HG03045 (cell line): ENCODE measurements at regions not wholly inside any gene's neighbourhood (a gene's known extent, or its start where the extent isn't known, plus 50 kb on each side); places are given as distances from the start of the nearest gene placed in this dataset.
A peak's percentile ranks its signal among the peaks of the same experiment; 100 is the strongest.

ENCODE experiments used
- ATAC-seq: cut with Tn5 transposase; IDR thresholded peaks from one replicate; pipeline ENCODE4 v1.9.1; 2021; ENCODE audit warnings: mild to moderate bottlenecking, moderate library complexity; ENCODE audit not compliant: unreplicated experiment

- no peak for ATAC-seq
Observed at GRCh38 chr5:97542469-97542868, 359.4 kb upstream of the RIOK2 start.

- no peak for ATAC-seq
Observed at GRCh38 chr5:97543166-97543565, 360.1 kb upstream of the RIOK2 start.

- ATAC-seq: no peak
Observed at GRCh38 chr5:97544240-97544639, 361.2 kb upstream of the RIOK2 start.

- ATAC-seq: no peak
Observed at GRCh38 chr5:97544678-97545077, 361.6 kb upstream of the RIOK2 start.

- ATAC-seq: no peak
Observed at GRCh38 chr5:97545446-97545845, 362.4 kb upstream of the RIOK2 start.

DNA sequence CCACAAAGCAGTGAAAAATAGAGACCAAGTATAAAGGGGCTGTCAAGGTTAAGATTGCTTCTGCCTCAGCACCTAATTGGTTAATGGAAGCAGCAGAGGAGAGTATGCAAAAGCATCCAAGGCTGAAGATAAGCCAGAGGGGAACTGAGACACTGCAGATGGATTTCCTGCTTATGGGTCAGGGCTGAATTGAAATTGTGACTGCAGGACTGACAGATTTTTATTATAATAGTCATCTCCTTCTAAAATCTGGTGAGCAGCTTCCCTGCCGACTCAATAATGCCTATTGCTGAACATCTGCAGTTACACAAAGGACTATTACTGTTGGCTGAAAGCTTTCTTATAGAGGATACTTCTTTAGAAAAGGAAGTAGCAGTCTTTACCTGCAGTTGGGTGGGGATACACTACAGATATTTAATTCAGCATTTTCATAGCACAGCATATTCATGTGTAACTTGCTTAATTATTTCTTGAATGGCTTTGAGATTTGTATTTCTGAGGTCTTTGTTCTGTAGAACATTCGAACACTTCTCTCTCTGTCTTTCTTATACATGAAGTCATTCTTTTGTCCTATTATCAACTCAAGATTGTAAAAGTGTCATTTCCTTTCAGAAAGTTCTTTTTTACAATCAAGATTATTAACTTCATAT, 363.0 kb upstream of the RIOK2 start:
- ATAC-seq: no peak

DNA sequence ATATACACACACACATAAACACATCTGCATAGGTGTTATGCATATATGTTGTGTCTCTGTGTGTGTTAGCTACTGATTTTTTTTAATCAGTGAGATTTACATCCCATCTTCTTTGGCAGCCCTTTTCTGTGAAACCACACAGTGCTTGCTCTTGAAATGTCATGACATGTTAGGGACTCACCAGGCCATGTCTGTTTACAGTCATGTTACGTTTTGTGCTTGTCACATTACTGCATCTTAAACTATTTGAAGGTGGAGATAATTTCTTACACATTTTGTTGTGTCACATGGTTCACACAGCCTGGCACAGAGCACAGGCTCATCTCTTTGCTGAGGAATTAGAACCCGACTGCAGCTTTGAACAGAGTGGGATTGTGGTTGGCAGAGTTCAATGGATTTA, 364.4 kb upstream of the RIOK2 start:
- no peak for ATAC-seq

GRCh38 chr5:97547999-97548738, 365.1 kb upstream of the RIOK2 start:
- ATAC-seq: peak; percentile 61

- ATAC-seq: no peak
Observed at GRCh38 chr5:97548739-97549080, 365.7 kb upstream of the RIOK2 start.

- no peak for ATAC-seq
Observed at GRCh38 chr5:97549496-97549895, 366.4 kb upstream of the RIOK2 start.

DNA sequence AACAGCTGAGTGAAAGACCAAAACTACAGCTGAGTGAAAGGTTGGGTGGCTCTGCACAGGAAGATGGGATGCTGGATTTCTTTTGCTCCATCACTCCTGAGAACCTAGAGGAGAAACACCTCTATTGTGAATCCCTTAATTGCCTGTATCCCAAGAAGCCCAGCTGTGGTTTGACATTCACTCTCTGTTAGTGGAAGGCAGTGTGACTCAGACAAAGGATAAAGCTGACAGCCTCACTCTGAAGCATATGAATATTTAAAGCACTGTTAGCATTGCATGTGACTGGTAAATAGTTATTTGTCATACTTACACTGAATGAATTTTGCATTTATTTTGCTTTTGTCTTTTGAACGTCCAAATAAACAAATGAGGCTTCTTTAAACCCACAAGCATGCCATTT, 367.1 kb upstream of the RIOK2 start:
- ATAC-seq: no peak

GRCh38 chr5:97550818-97551217, 367.8 kb upstream of the RIOK2 start:
- ATAC-seq: no peak

- ATAC-seq: no peak
Observed at GRCh38 chr5:97553604-97554452, 370.8 kb upstream of the RIOK2 start.

- ATAC-seq: no peak
Observed at GRCh38 chr5:97554977-97555643, 372.1 kb upstream of the RIOK2 start.

DNA sequence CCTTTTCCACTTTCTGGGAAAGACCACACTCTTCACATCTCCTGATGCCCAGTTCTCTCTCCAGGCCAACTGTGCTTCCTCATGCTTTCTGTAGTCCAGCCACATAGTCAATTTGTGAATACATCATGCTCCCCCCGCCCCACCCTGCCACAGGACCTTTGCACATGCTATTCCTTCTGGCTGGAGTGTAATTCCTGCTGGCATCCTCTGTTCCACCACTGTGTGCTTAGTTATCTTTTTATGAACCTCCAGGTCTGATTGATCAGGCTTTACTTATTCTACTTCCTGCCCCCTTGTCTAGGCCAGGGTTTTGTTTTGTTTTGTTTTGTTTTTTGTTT, 372.6 kb upstream of the RIOK2 start:
- no peak for ATAC-seq

GRCh38 chr5:97559827-97560598, 377.0 kb upstream of the RIOK2 start:
- ATAC-seq: no peak

GRCh38 chr5:97560599-97560993, 377.5 kb upstream of the RIOK2 start:
- ATAC-seq: no peak

GRCh38 chr5:97563050-97563657, 380.1 kb upstream of the RIOK2 start:
- ATAC-seq: no peak

DNA sequence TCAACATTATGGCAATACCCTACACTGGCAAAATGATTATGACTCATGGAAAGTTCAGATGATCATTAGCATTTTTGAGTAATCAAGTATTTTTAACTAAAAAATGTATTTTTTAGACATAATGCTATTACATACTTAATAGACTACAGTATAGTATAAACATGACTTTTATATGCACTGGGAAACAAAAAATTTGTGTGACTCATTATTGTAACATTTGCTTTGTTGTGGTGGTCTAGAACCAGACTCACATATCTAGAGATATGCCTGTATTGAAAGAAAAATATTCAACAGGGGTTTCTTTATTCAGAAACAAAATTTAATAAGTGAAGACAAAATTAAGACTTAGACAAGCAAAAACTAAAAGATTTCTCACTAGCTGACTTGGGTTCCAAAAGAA, 385.3 kb upstream of the RIOK2 start:
- no peak for ATAC-seq

GRCh38 chr5:97570242-97570641, 387.2 kb upstream of the RIOK2 start:
- no peak for ATAC-seq
